DND-41 (cell line): ENCODE measurements at regions not wholly inside any gene's neighbourhood (a gene's known extent, or its start where the extent isn't known, plus 50 kb on each side); places are given as distances from the start of the nearest gene placed in this dataset.

ENCODE experiments used
- ATAC-seq: fragments of 200-7000 bp; cut with Tn5 transposase; 3 replicates; pipeline ENCODE4 v1.9.1; 2021; ENCODE audit warnings: low read depth; ENCODE audit not compliant: insufficient read depth
- DNase-seq: peaks from one replicate; pipeline ENCODE4 v3.0.0-alpha.2; 2020
- H2AFZ ChIP-seq: 2 replicates; pipeline ENCODE4 v1.6.0; 2012; ENCODE audit warnings: low read depth, low read length
- H3K27ac ChIP-seq: 2 replicates; pipeline ENCODE4 v1.5.1; 2012; ENCODE audit warnings: low read length, inconsistent platforms
- H3K27me3 ChIP-seq: fragments of 200-600 bp; sonication (generic); 2 replicates; pipeline ENCODE4 v1.6.0; 2012; ENCODE audit warnings: low read length, mild to moderate bottlenecking, inconsistent platforms; ENCODE audit not compliant: insufficient read depth, poor library complexity
- H3K36me3 ChIP-seq: 2 replicates; pipeline ENCODE4 v1.5.1; 2012; ENCODE audit warnings: low read length, inconsistent platforms; ENCODE audit not compliant: insufficient read depth
- H3K4me1 ChIP-seq: 2 replicates; pipeline ENCODE4 v1.5.1; 2012; ENCODE audit warnings: mild to moderate bottlenecking, low read length; ENCODE audit not compliant: insufficient read depth
- H3K4me2 ChIP-seq: 2 replicates; pipeline ENCODE4 v1.6.0; 2012; ENCODE audit warnings: mild to moderate bottlenecking, moderate library complexity, low read length, inconsistent platforms; ENCODE audit not compliant: insufficient read depth
- H3K4me3 ChIP-seq, 2 experiments: fragments of 200-600 bp in 1 of 2; shearing (Covaris generic) in 1 of 2; 2 replicates each; pipeline ENCODE4 v1.5.1; 2012 to 2016; ENCODE audit warnings: inconsistent platforms in 2 of 2, low read length in 2 of 2, mild to moderate bottlenecking in 2 of 2, low read depth in 1 of 2, moderate library complexity in 1 of 2
- H3K79me2 ChIP-seq: 2 replicates; pipeline ENCODE4 v1.6.0; 2012; ENCODE audit warnings: low read length, inconsistent platforms; ENCODE audit not compliant: insufficient read depth
- H3K9ac ChIP-seq: 2 replicates; pipeline ENCODE4 v1.6.0; 2012; ENCODE audit warnings: low read depth, mild to moderate bottlenecking, inconsistent platforms, low read length, moderate library complexity
- H3K9me3 ChIP-seq: 2 replicates; pipeline ENCODE4 v1.5.1; 2012; ENCODE audit warnings: low read length, moderate library complexity, mild to moderate bottlenecking, inconsistent platforms; ENCODE audit not compliant: insufficient read depth, severe bottlenecking
- H4K20me1 ChIP-seq: 2 replicates; pipeline ENCODE4 v1.6.0; 2012; ENCODE audit warnings: low read length; ENCODE audit not compliant: insufficient read depth
- CTCF ChIP-seq: IDR thresholded peaks from 2 replicates; pipeline ENCODE4 v1.5.1; 2012; ENCODE audit warnings: borderline replicate concordance, low read length, moderate library complexity, mild to moderate bottlenecking; ENCODE audit not compliant: poor library complexity, severe bottlenecking; ENCODE audit errors: extremely low read depth
- EZH2 ChIP-seq: IDR thresholded peaks from 3 replicates; pipeline ENCODE4 v1.6.1; 2012; ENCODE audit warnings: borderline replicate concordance, low read depth, mild to moderate bottlenecking, moderate library complexity, low read length, inconsistent platforms; ENCODE audit not compliant: severe bottlenecking

- ATAC-seq, result no peak
- no peak overlapping the region for H3K27ac ChIP-seq
Observed at GRCh38 chr9:118767571-118767970, 601.7 kb downstream of the BRINP1 start.

GRCh38 chr9:118782790-118783463 is 586.3 kb downstream of the BRINP1 start:
- no peak overlapping the region for H3K27ac ChIP-seq
- H3K9ac ChIP-seq, result no peak overlapping the region
- H3K79me2 ChIP-seq, result no peaks in the 10 kb centered on the region
- H3K4me1 ChIP-seq, result no peaks in the 10 kb centered on the region
- no peaks in the 10 kb centered on the region for H3K27me3 ChIP-seq
- ATAC-seq (no peak), DNase-seq (no peak)
- H4K20me1 ChIP-seq, result no peaks in the 10 kb centered on the region
- no peak overlapping the region for H3K4me3 ChIP-seq
- no peaks in the 10 kb centered on the region for H3K36me3 ChIP-seq
- no peak for TF ChIP-seq CTCF
- no peak for TF ChIP-seq EZH2
- no peak overlapping the region for H2AFZ ChIP-seq
- no peaks in the 10 kb centered on the region for H3K9me3 ChIP-seq
- H3K4me2 ChIP-seq, result no peak overlapping the region

More at GRCh38 chr9:118767571-118767970, 601.7 kb downstream of the BRINP1 start:
- H3K79me2 ChIP-seq, result no peaks in the 10 kb centered on the region
- H3K4me2 ChIP-seq, result no peak overlapping the region
- no peaks in the 10 kb centered on the region for H4K20me1 ChIP-seq
- H2AFZ ChIP-seq, result no peak overlapping the region
- no peaks in the 10 kb centered on the region for H3K4me1 ChIP-seq
- no peak overlapping the region for H3K9ac ChIP-seq
- no peaks in the 10 kb centered on the region for H3K9me3 ChIP-seq
- no peak overlapping the region for H3K4me3 ChIP-seq
- no peaks in the 10 kb centered on the region for H3K27me3 ChIP-seq
- no peak for DNase-seq
- no peaks in the 10 kb centered on the region for H3K36me3 ChIP-seq
- TF ChIP-seq CTCF, result no peak
- no peak for TF ChIP-seq EZH2

- no peaks in the 10 kb centered on the region for H3K79me2 ChIP-seq
- H3K4me1 ChIP-seq, result no peaks in the 10 kb centered on the region
- H2AFZ ChIP-seq, result no peak overlapping the region
- H3K4me2 ChIP-seq, result no peak overlapping the region
- H3K4me3 ChIP-seq, result no peak overlapping the region
- TF ChIP-seq EZH2, result no peak
- no peak for TF ChIP-seq CTCF
- no peaks in the 10 kb centered on the region for H3K9me3 ChIP-seq
- H3K27me3 ChIP-seq, result no peaks in the 10 kb centered on the region
- no peak overlapping the region for H3K9ac ChIP-seq
- H3K36me3 ChIP-seq, result no peaks in the 10 kb centered on the region
- no peak for DNase-seq
- no peak for ATAC-seq
- H3K27ac ChIP-seq, result no peak overlapping the region
- no peaks in the 10 kb centered on the region for H4K20me1 ChIP-seq
Observed at GRCh38 chr9:118784033-118784432, 585.2 kb downstream of the BRINP1 start.

GRCh38 chr9:118785456-118785855 is 583.8 kb downstream of the BRINP1 start:
- Histone ChIP-seq H3K79me2 (no peaks in the 10 kb centered on the region), H3K4me2 (no peak overlapping the region), H3K9me3 (no peaks in the 10 kb centered on the region), H3K4me3 (no peak overlapping the region), H3K9ac (no peak overlapping the region), H4K20me1 (no peaks in the 10 kb centered on the region), H2AFZ (no peak overlapping the region), H3K36me3 (no peaks in the 10 kb centered on the region), H3K4me1 (no peaks in the 10 kb centered on the region), H3K27ac (no peak overlapping the region), H3K27me3 (no peaks in the 10 kb centered on the region)
- TF ChIP-seq EZH2, result no peak
- TF ChIP-seq CTCF, result no peak
- no peak for ATAC-seq
- no peak for DNase-seq
